Upper lobe of right lung (tissue), 1 donor: ENCODE measurements at regions not wholly inside any gene's neighbourhood (a gene's known extent, or its start where the extent isn't known, plus 50 kb on each side); places are given as distances from the start of the nearest gene placed in this dataset.

ENCODE experiments used
- ATAC-seq: fragments of 200-7000 bp; cut with Tn5 transposase; one replicate; pipeline ENCODE4 v1.9.1; 2020; ENCODE audit warnings: mild to moderate bottlenecking, moderate library complexity
- DNase-seq: peaks from one replicate; pipeline ENCODE4 v3.0.0-alpha.2; 2020
- H3K27ac ChIP-seq: fragments of 200-600 bp; one replicate; pipeline ENCODE4 v1.8.0; 2022
- H3K27me3 ChIP-seq: fragments of 200-600 bp; one replicate; pipeline ENCODE4 v1.8.0; 2022; ENCODE audit warnings: mild to moderate bottlenecking
- H3K36me3 ChIP-seq: fragments of 200-600 bp; one replicate; pipeline ENCODE4 v1.8.0; 2022
- H3K4me1 ChIP-seq: fragments of 200-600 bp; one replicate; pipeline ENCODE4 v1.8.0; 2022
- H3K4me3 ChIP-seq: fragments of 200-600 bp; one replicate; pipeline ENCODE4 v1.8.0; 2022; ENCODE audit warnings: mild to moderate bottlenecking
- H3K9me3 ChIP-seq: fragments of 200-600 bp; one replicate; pipeline ENCODE4 v1.8.0; 2022
- CTCF ChIP-seq: fragments of 200-600 bp; IDR thresholded peaks from one replicate; pipeline ENCODE4 v1.8.0; 2022; ENCODE audit warnings: antibody characterized with exemption
- intact Hi-C: fragments of 100-400 bp; cut with DNase I; formaldehyde crosslinking; loops from one replicate; pipeline ENCODE4 v1.11.0; 2022
- donor health status: DM: no; HTN: yes; CAD: no; lungs with severe emphysema.

- intact Hi-C loops = no loop called here
- no peak for TF ChIP-seq CTCF
- H3K27me3 ChIP-seq = no peaks in the 10 kb centered on the region
- no peaks in the 10 kb centered on the region for H3K9me3 ChIP-seq
- H3K4me1 ChIP-seq = no peaks in the 10 kb centered on the region
- H3K27ac ChIP-seq = no peak overlapping the region
- no peaks in the 10 kb centered on the region for H3K36me3 ChIP-seq
- H3K4me3 ChIP-seq = no peak overlapping the region
- DNase-seq (no peak), ATAC-seq (no peak)
These were observed 879.3 kb downstream of the OLFM4 start for GRCh38 chr13:53907891-53908290.

DNA sequence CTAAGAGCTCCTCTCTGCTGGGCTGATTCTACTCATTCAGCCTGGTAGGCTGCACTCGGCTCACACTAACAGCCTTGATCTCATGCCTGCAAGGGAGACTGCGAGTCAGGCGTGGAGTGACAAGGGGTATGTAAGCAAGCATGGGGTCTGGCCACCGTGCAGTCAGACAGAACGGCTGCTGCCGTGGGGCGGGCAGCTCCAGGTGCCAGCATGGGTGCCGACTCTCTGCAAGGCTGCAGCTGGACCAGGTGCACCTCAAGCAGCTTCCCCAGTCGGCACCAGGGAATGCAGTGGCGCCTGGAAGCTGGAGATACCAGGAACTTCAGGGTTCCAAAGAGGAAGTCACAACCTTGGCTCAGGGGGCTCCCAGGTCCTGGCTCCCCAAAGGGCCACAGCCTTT lies 892.3 kb downstream of the OLFM4 start:
- Histone ChIP-seq H3K36me3 (no peaks in the 10 kb centered on the region), H3K27ac (no peak overlapping the region), H3K9me3 (no peaks in the 10 kb centered on the region), H3K4me3 (no peak overlapping the region), H3K4me1 (no peaks in the 10 kb centered on the region), H3K27me3 (no peaks in the 10 kb centered on the region)
- TF ChIP-seq CTCF = no peak
- DNase-seq = no peak
- intact Hi-C loops = no loop called here
- no peak for ATAC-seq

GRCh38 chr13:53921473-53921872 lies 892.9 kb downstream of the OLFM4 start:
- Histone ChIP-seq H3K27ac (no peak overlapping the region), H3K4me3 (no peak overlapping the region), H3K4me1 (no peaks in the 10 kb centered on the region), H3K9me3 (no peaks in the 10 kb centered on the region), H3K27me3 (no peaks in the 10 kb centered on the region), H3K36me3 (no peaks in the 10 kb centered on the region)
- TF ChIP-seq CTCF = no peak
- DNase-seq = peak; percentile 35
- peak; percentile 48 for ATAC-seq
- intact Hi-C loops = no loop called here

- no peak for TF ChIP-seq CTCF
- no peaks in the 10 kb centered on the region for H3K27me3 ChIP-seq
- H3K4me3 ChIP-seq = no peak overlapping the region
- no peaks in the 10 kb centered on the region for H3K36me3 ChIP-seq
- H3K9me3 ChIP-seq = no peaks in the 10 kb centered on the region
- ATAC-seq (no peak), DNase-seq (no peak)
- H3K4me1 ChIP-seq = no peaks in the 10 kb centered on the region
- intact Hi-C loops = no loop called here
- no peak overlapping the region for H3K27ac ChIP-seq
These were observed 913.1 kb downstream of the OLFM4 start for GRCh38 chr13:53941588-53942190.

DNA sequence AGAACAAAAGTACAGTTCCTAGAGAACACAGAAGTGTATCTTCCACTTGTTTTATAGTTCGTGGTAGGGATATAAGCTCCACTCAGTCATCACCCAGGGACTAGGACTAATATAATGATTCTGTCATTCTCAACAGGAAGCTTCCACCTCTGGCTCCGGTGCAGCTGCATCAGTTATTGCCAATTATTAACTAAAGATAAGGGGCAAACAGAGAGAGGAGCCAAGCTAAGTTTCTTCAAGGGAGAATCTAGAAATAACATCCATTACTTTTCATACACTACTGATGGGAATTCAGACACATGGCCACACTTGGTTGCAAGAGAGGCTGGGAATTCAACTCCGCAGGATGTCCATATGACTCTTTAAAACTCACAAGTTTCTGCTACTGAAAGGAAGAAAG lies 917.9 kb downstream of the OLFM4 start:
- TF ChIP-seq CTCF = no peak
- Histone ChIP-seq H3K36me3 (no peaks in the 10 kb centered on the region), H3K27ac (no peak overlapping the region), H3K27me3 (no peaks in the 10 kb centered on the region), H3K9me3 (no peaks in the 10 kb centered on the region), H3K4me3 (no peak overlapping the region), H3K4me1 (no peaks in the 10 kb centered on the region)
- intact Hi-C loops = no loop called here
- no peak for ATAC-seq
- DNase-seq = no peak

GRCh38 chr13:53953183-53953582 lies 924.6 kb downstream of the OLFM4 start:
- ATAC-seq (no peak), DNase-seq (no peak)
- Histone ChIP-seq H3K4me3 (no peak overlapping the region), H3K36me3 (no peaks in the 10 kb centered on the region), H3K27ac (no peak overlapping the region), H3K4me1 (no peaks in the 10 kb centered on the region), H3K27me3 (no peaks in the 10 kb centered on the region), H3K9me3 (no peaks in the 10 kb centered on the region)
- intact Hi-C loops = no loop called here
- no peak for TF ChIP-seq CTCF
